ENCODE measurements at regions not wholly inside any gene's neighbourhood (a gene's known extent, or its start where the extent isn't known, plus 50 kb on each side); places are given as distances from the start of the nearest gene placed in this dataset.

GRCh38 chr4:157978680-157979361, 194.0 kb downstream of the GASK1B start:
- TF ChIP-seq CTCF (IDR thresholded peaks at IDR 0.05), result peak; percentile 82
- H3K27ac ChIP-seq, result no peak overlapping the region
- peak; percentile 92 for ATAC-seq
- no peaks in the 10 kb centered on the region for H3K9me3 ChIP-seq
- H3K36me3 ChIP-seq, result no peaks in the 10 kb centered on the region
- peaks cover 9% of the 10 kb centered on the region for H3K27me3 ChIP-seq
- no peak overlapping the region for H3K4me3 ChIP-seq
- DNase-seq, result peak; percentile 67
- H3K4me1 ChIP-seq, result no peaks in the 10 kb centered on the region
- intact Hi-C loops (cut with DNase I), result no loop called here

DNA sequence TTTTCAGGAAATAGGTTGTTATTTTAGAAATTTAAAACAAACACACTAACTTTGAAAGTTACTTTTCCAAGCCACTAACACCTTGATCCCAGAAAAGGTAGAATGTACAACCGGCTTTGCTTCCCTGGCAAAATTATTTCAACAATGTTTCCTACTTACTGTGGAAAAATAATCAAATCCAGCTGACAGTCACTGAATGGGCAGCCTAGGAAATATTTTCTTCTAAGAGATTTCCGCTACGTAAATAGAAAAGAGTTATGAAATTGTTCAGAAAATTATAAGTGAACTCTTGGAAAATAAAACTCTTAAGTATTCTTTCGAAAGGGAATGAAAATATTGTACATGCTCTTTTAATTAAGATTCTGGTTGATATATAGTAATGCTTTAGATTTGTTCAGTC, 195.7 kb downstream of the GASK1B start:
- Histone ChIP-seq H3K4me3 (no peak overlapping the region), H3K4me1 (no peaks in the 10 kb centered on the region)

GRCh38 chr4:157973297-157973696, 199.5 kb downstream of the GASK1B start:
- no peak for DNase-seq
- Histone ChIP-seq H3K9me3 (no peaks in the 10 kb centered on the region), H3K27ac (no peak overlapping the region), H3K4me3 (no peak overlapping the region), H3K27me3 (peaks cover 5% of the 10 kb centered on the region), H3K36me3 (no peaks in the 10 kb centered on the region), H3K4me1 (no peaks in the 10 kb centered on the region)
- no peak for ATAC-seq
- intact Hi-C loops (cut with DNase I), result no loop called here
- TF ChIP-seq CTCF (IDR thresholded peaks at IDR 0.05), result no peak

More for the DNA sequence above, 195.7 kb downstream of the GASK1B start:
- DNase-seq (no peak), ATAC-seq (no peak)
- Histone ChIP-seq H3K9me3 (no peaks in the 10 kb centered on the region), H3K27me3 (peaks cover 9% of the 10 kb centered on the region), H3K36me3 (no peaks in the 10 kb centered on the region), H3K27ac (no peak overlapping the region)
- TF ChIP-seq CTCF (IDR thresholded peaks at IDR 0.05), result no peak
- intact Hi-C loops (cut with DNase I), result no loop called here

DNA sequence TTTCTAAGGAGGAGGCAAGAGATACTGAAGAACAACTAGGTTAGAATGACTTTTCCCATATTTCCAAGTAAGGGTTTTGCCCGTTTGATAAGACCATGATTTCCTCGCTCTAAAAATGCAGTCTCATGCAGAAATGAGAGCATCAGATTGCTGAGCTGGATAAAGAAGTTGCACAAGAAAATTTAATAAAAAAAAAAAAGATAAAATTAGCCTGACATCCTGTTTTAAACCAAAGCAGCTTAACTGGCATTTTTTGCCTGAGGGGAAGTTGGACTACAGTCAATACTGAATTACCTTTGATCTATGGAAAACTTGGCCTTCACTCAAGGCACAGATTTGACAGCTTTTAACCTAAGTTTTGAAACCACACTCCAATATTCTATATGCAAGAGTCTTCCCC, 208.4 kb downstream of the GASK1B start:
- H3K27me3 ChIP-seq, result no peaks in the 10 kb centered on the region
- H3K4me3 ChIP-seq, result no peak overlapping the region
- no peak overlapping the region for H3K27ac ChIP-seq
- ATAC-seq (no peak), DNase-seq (no peak)
- no peaks in the 10 kb centered on the region for H3K9me3 ChIP-seq
- no peaks in the 10 kb centered on the region for H3K4me1 ChIP-seq
- TF ChIP-seq CTCF (IDR thresholded peaks at IDR 0.05), result no peak
- intact Hi-C loops (cut with DNase I), result no loop called here
- no peaks in the 10 kb centered on the region for H3K36me3 ChIP-seq

- H3K4me3 ChIP-seq, result no peak overlapping the region
- no peaks in the 10 kb centered on the region for H3K9me3 ChIP-seq
- no peak for ATAC-seq
- DNase-seq, result no peak
- no peaks in the 10 kb centered on the region for H3K36me3 ChIP-seq
- H3K27me3 ChIP-seq, result no peaks in the 10 kb centered on the region
- no peak overlapping the region for H3K27ac ChIP-seq
- TF ChIP-seq CTCF (IDR thresholded peaks at IDR 0.05), result no peak
- no peaks in the 10 kb centered on the region for H3K4me1 ChIP-seq
- intact Hi-C loops (cut with DNase I), result no loop called here
Measured at GRCh38 chr4:157961229-157961990, 211.4 kb downstream of the GASK1B start.
